ENCODE measurements at regions not wholly inside any gene's neighbourhood (a gene's known extent, or its start where the extent isn't known, plus 50 kb on each side); places are given as distances from the start of the nearest gene placed in this dataset.

GRCh38 chr11:95289378-95290101 is 58.5 kb upstream of the SESN3 start:
- no peak for DNase-seq (ENCODE audit: low read depth in 2 of 2, low spot score in 1 of 2)

DNA sequence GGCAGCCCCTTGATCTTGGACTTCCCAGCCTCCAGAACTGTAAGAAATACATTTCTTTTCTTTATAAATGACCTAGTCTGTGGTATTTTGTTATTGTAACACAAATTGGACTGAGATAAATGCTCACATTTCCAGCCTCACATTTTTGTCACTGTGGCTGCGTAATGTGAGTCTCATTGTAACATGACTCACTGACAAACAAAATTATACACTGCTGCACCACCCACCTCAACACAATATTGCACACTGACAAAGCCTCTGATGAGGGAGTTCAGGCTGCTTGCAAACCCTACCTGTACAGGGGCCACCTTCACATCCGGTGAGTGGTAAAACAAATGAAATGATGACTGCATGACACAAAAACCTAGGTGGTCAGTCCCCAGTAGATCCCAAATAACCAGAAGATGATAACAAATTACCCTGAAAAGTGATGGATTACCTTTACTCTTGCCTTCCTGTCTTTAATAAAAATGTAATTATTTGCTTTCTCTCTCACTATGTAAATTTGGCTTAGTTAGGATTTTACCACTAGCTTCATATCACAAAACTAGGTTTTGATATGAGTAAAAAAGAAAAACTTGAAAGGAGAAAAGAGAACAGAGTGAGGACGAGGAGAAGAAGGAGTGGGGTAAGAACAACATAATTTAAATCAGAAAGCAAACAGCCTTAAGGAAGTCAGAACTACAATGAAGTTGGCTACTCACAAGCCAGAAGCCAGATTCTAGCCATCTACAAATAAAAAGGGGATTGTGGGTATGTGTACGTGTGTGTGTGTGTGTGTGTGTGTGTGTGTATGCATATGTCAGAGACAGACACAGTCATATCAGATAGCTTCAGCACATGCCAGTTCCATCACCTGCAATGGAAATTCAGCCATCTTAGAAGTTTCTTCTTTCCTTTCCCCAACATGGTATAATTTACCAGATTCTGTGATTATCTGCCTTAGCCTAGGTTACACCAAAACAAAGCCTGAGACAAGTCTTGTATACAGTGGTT is 53.4 kb upstream of the SESN3 start:
- no peak for DNase-seq (ENCODE audit: low read depth in 2 of 2, low spot score in 1 of 2)

- no peak for DNase-seq (ENCODE audit: low read depth in 2 of 2, low spot score in 1 of 2)
Observed at GRCh38 chr11:95283650-95284049, 52.6 kb upstream of the SESN3 start.

- no peak for DNase-seq (ENCODE audit: low read depth in 2 of 2, low spot score in 1 of 2)
Observed at GRCh38 chr11:95283146-95283545, 52.1 kb upstream of the SESN3 start.

DNA sequence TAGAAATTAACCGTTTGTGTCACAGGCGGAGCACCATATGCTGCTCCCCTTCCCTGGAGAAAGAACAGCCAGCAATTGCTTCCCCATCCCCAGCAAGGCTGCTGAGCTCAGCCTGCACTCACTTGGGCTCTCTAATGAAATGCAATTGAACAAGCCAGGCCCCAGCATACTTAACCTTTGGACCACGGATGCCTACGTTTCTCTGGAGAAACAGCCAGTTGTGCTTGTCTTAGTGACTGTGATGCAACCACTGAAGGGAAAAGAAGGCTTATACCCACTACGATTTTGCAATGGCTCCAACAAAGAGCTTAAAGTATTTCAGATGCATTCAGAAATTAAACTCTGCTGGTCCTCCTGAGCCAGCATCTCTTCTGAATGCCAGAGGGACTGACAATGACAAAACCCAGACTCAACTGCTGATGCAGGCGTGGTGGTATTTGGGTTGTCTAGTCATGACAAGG is 51.3 kb upstream of the SESN3 start:
- DNase-seq (ENCODE audit: low read depth in 2 of 2, low spot score in 1 of 2) = no peak
